Ascending aorta (tissue), 2 donors: ENCODE measurements at regions not wholly inside any gene's neighbourhood (a gene's known extent, or its start where the extent isn't known, plus 50 kb on each side); places are given as distances from the start of the nearest gene placed in this dataset.

Source experiments
- DNase-seq, 2 donors: peaks; one replicate each; pipeline ENCODE4 v3.0.0-alpha.2; 2019; ENCODE audit warnings: low spot score in 2 of 2
- H3K27ac ChIP-seq, 2 donors: fragments of 200-600 bp; sonication (generic); one replicate each; pipeline ENCODE4 v1.5.1; 2016 to 2017; ENCODE audit warnings: mild to moderate bottlenecking in 1 of 2
- H3K27me3 ChIP-seq: fragments of 200-600 bp; sonication (generic); one replicate; pipeline ENCODE4 v1.5.1; 2017
- H3K36me3 ChIP-seq, 2 donors: fragments of 200-600 bp; sonication (generic); one replicate each; pipeline ENCODE4 v1.5.1; 2016
- H3K4me1 ChIP-seq, 2 donors: fragments of 200-600 bp; sonication (generic); one replicate each; pipeline ENCODE4 v1.5.1; 2016 to 2017; ENCODE audit warnings: mild to moderate bottlenecking in 1 of 2
- H3K4me3 ChIP-seq, 2 donors: fragments of 200-600 bp; sonication (generic); one replicate each; pipeline ENCODE4 v1.5.1; 2016 to 2017; ENCODE audit warnings: mild to moderate bottlenecking in 1 of 2
- H3K9me3 ChIP-seq, 2 donors: fragments of 200-600 bp; sonication (generic); one replicate each; pipeline ENCODE4 v1.5.1; 2016
- CTCF ChIP-seq, 3 experiments: fragments of 200-600 bp in 2 of 3; fragments of 450-650 bp in 1 of 3; sonication (generic) in 2 of 3; IDR thresholded peaks; one replicate each; pipeline ENCODE4 v1.5.1; 2016 to 2019; ENCODE audit warnings: antibody characterized with exemption in 3 of 3, mild to moderate bottlenecking in 1 of 3, moderate library complexity in 1 of 3
- intact Hi-C: fragments of 100-400 bp; cut with DNase I; formaldehyde crosslinking; loops from one replicate; pipeline ENCODE4 v1.15.1; 2023

GRCh38 chr3:46129588-46130272 is 78.4 kb downstream of the CCR1 start:
- Histone ChIP-seq H3K9me3 (no peaks in the 10 kb centered on the region), H3K4me1 (no peaks in the 10 kb centered on the region), H3K4me3 (no peak overlapping the region), H3K36me3 (no peaks in the 10 kb centered on the region), H3K27ac (no peak overlapping the region), H3K27me3 (no peaks in the 10 kb centered on the region)
- DNase-seq = no peak
- intact Hi-C loops = no loop called here
- TF ChIP-seq CTCF (IDR thresholded peaks at IDR 0.05) = no peak

GRCh38 chr3:46127503-46127902 is 80.6 kb downstream of the CCR1 start:
- no peaks in the 10 kb centered on the region for H3K9me3 ChIP-seq
- DNase-seq = no peak

GRCh38 chr3:46124216-46125177 is 83.6 kb downstream of the CCR1 start:
- no peak overlapping the region for H3K4me3 ChIP-seq
- no peak overlapping the region for H3K27ac ChIP-seq
- TF ChIP-seq CTCF (IDR thresholded peaks at IDR 0.05) = no peak
- H3K4me1 ChIP-seq = no peaks in the 10 kb centered on the region
- H3K27me3 ChIP-seq = no peaks in the 10 kb centered on the region
- no peaks in the 10 kb centered on the region for H3K36me3 ChIP-seq
- DNase-seq = no peak
- no peaks in the 10 kb centered on the region for H3K9me3 ChIP-seq
- intact Hi-C loops = no loop called here

More at GRCh38 chr3:46127503-46127902, 80.6 kb downstream of the CCR1 start:
- Histone ChIP-seq H3K27me3 (no peaks in the 10 kb centered on the region), H3K36me3 (no peaks in the 10 kb centered on the region), H3K4me1 (no peaks in the 10 kb centered on the region), H3K4me3 (no peak overlapping the region), H3K27ac (no peak overlapping the region)
- no peak for TF ChIP-seq CTCF (IDR thresholded peaks at IDR 0.05)
- intact Hi-C loops = no loop called here

GRCh38 chr3:46123646-46124045 is 84.5 kb downstream of the CCR1 start:
- Histone ChIP-seq H3K27ac (no peak overlapping the region), H3K9me3 (no peaks in the 10 kb centered on the region), H3K36me3 (no peaks in the 10 kb centered on the region), H3K4me1 (no peaks in the 10 kb centered on the region), H3K4me3 (no peak overlapping the region), H3K27me3 (no peaks in the 10 kb centered on the region)
- intact Hi-C loops = no loop called here
- no peak for TF ChIP-seq CTCF (IDR thresholded peaks at IDR 0.05)
- DNase-seq = no peak

GRCh38 chr3:46122091-46122490 is 86.0 kb downstream of the CCR1 start:
- no peak for DNase-seq
- H3K9me3 ChIP-seq = no peaks in the 10 kb centered on the region
- H3K27me3 ChIP-seq = no peaks in the 10 kb centered on the region
- intact Hi-C loops = no loop called here
- no peaks in the 10 kb centered on the region for H3K4me1 ChIP-seq
- TF ChIP-seq CTCF (IDR thresholded peaks at IDR 0.05) = no peak
- H3K4me3 ChIP-seq = no peak overlapping the region
- H3K27ac ChIP-seq = no peak overlapping the region
- no peaks in the 10 kb centered on the region for H3K36me3 ChIP-seq
